HEK293T (cell line): ENCODE measurements at regions not wholly inside any gene's neighbourhood (a gene's known extent, or its start where the extent isn't known, plus 50 kb on each side); places are given as distances from the start of the nearest gene placed in this dataset.

Experiments used
- CTCF ChIA-PET: fragments of 350-600 bp; formaldehyde crosslinking; extraction: SDS; loops from one replicate; lab custom pipeline; 2021; ENCODE audit warnings: antibody characterized with exemption, inconsistent platforms; lab: Yijun Ruan, JAX
- POLR2A ChIA-PET: fragments of 350-600 bp; formaldehyde crosslinking; extraction: SDS; loops from one replicate; lab custom pipeline; 2020; ENCODE audit warnings: antibody characterized with exemption, inconsistent platforms; lab: Yijun Ruan, JAX
- DNase-seq: peaks from one replicate; pipeline ENCODE4 v3.0.0; 2012; ENCODE audit warnings: mixed read lengths; ENCODE audit errors: extremely low spot score
- ARNT ChIP-seq: fragments of 450-650 bp; IDR thresholded peaks from 2 replicates; pipeline ENCODE4 v1.6.1; 2017; ENCODE audit warnings: mild to moderate bottlenecking
- BHLHE40 ChIP-seq: fragments of 450-650 bp; IDR thresholded peaks from 2 replicates; pipeline ENCODE4 v1.6.1; 2016; ENCODE audit warnings: mild to moderate bottlenecking, moderate library complexity, borderline replicate concordance
- CTBP1 ChIP-seq: fragments of 450-650 bp; IDR thresholded peaks from 2 replicates; pipeline ENCODE4 v1.6.1; 2016; ENCODE audit warnings: borderline replicate concordance
- ELF4 ChIP-seq: fragments of 450-650 bp; IDR thresholded peaks from 2 replicates; pipeline ENCODE4 v1.6.1; 2017; ENCODE audit warnings: antibody characterized with exemption
- FOXA1 ChIP-seq: fragments of 450-650 bp; IDR thresholded peaks from 2 replicates; pipeline ENCODE4 v1.6.1; 2016; ENCODE audit warnings: mild to moderate bottlenecking
- FOXK2 ChIP-seq: fragments of 450-650 bp; IDR thresholded peaks from 2 replicates; pipeline ENCODE4 v1.6.1; 2016; ENCODE audit warnings: mild to moderate bottlenecking
- FOXM1 ChIP-seq: fragments of 450-650 bp; IDR thresholded peaks from 2 replicates; pipeline ENCODE4 v1.6.1; 2017; ENCODE audit warnings: mild to moderate bottlenecking, borderline replicate concordance
- HDGF ChIP-seq: fragments of 450-650 bp; IDR thresholded peaks from 2 replicates; pipeline ENCODE4 v1.6.1; 2017; ENCODE audit warnings: antibody characterized with exemption, borderline replicate concordance
- L3MBTL2 ChIP-seq: fragments of 450-650 bp; conservative IDR thresholded peaks from 2 replicates; pipeline ENCODE4 v1.6.1; 2016; ENCODE audit warnings: mild to moderate bottlenecking
- LEF1 ChIP-seq: fragments of 450-650 bp; IDR thresholded peaks from 2 replicates; pipeline ENCODE4 v1.6.1; 2017; ENCODE audit warnings: mild to moderate bottlenecking, borderline replicate concordance
- NFRKB ChIP-seq: fragments of 450-650 bp; IDR thresholded peaks from 2 replicates; pipeline ENCODE4 v1.6.1; 2016; ENCODE audit warnings: mild to moderate bottlenecking, moderate library complexity
- SP1 ChIP-seq: fragments of 450-650 bp; IDR thresholded peaks from 2 replicates; pipeline ENCODE4 v1.6.1; 2017
- SUZ12 ChIP-seq: fragments of 450-650 bp; IDR thresholded peaks from 2 replicates; pipeline ENCODE4 v1.6.1; 2016; ENCODE audit warnings: mild to moderate bottlenecking
- TARDBP ChIP-seq: fragments of 450-650 bp; IDR thresholded peaks from 2 replicates; pipeline ENCODE4 v1.6.1; 2016
- ZNF384 ChIP-seq: fragments of 450-650 bp; IDR thresholded peaks from 2 replicates; pipeline ENCODE4 v1.6.1; 2016
- TF ChIP-seq, protein P1 (sequence below): fragments of 450-650 bp; IDR thresholded peaks from 2 replicates; pipeline ENCODE4 v1.6.1; 2016

DNA sequence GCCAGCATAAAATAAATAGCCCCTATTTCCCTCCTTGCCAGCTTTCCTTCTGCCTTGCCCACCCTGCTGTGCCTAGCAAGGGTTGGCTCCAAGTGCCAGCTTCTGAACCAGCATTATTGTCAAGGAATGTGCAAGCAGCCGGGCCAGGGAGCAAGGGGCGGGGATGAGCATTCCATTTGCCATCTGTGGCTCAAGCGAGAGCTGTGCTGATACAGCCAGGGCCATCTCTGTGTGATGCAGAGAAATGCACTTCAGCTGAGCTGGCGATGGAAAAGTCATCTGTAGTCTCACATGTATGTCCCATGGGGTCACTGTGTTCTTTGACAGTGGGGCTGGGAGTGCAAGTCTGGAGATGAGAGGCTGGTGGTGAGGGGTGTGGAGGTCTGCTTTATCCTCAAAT, 137.3 kb downstream of the SUDS3 start:
- DNase-seq = no peak
- CTCF ChIA-PET = interaction anchor here (0.6 kb wide), 2 partner anchors 722 to 833 kb away, joined by 3 to 4 read pairs; no protein-coding TSS in a partner anchor
- POLR2A ChIA-PET = no interaction called here
- no peak for TF ChIP-seq CTBP1
- TF ChIP-seq FOXA1 = no peak
- TF ChIP-seq, protein P1, sequence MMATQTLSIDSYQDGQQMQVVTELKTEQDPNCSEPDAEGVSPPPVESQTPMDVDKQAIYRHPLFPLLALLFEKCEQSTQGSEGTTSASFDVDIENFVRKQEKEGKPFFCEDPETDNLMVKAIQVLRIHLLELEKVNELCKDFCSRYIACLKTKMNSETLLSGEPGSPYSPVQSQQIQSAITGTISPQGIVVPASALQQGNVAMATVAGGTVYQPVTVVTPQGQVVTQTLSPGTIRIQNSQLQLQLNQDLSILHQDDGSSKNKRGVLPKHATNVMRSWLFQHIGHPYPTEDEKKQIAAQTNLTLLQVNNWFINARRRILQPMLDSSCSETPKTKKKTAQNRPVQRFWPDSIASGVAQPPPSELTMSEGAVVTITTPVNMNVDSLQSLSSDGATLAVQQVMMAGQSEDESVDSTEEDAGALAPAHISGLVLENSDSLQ = no peak
- TF ChIP-seq L3MBTL2 = no peak
- TF ChIP-seq HDGF = no peak
- no peak for TF ChIP-seq LEF1
- no peak for TF ChIP-seq SUZ12
- TF ChIP-seq ZNF384 = no peak
- no peak for TF ChIP-seq NFRKB
- TF ChIP-seq SP1 = no peak
- TF ChIP-seq FOXK2 = no peak
- no peak for TF ChIP-seq BHLHE40
- TF ChIP-seq FOXM1 = no peak
- no peak for TF ChIP-seq TARDBP
- no peak for TF ChIP-seq ARNT
- no peak for TF ChIP-seq ELF4

DNA sequence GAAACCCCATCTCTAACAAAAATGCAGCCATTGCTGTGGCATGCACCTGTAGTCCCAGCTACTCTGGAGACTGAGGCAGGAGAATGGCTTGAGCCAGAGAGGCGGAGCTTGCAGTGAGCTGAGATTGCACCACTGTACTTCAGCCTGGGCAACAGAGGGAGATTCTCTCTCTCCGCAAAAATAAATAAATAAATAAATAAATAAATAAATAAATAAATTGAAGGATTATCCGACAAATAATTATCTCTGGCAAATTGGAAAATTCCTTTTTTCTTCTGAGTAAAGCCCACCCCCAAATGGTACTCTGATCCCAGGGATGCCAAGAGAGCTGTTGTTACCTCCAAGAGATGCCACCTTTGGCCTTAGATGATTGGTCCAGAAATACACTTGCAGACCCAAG, 137.9 kb downstream of the SUDS3 start:
- TF ChIP-seq ARNT (no peak), SP1 (no peak), NFRKB (no peak), CTBP1 (no peak), HDGF (no peak), BHLHE40 (no peak), FOXA1 (no peak), FOXK2 (no peak), TARDBP (no peak), FOXM1 (no peak)
- TF ChIP-seq, protein P1 = no peak
- ChIA-PET POLR2A (no interaction called here), CTCF (no interaction called here)
- no peak for DNase-seq

DNA sequence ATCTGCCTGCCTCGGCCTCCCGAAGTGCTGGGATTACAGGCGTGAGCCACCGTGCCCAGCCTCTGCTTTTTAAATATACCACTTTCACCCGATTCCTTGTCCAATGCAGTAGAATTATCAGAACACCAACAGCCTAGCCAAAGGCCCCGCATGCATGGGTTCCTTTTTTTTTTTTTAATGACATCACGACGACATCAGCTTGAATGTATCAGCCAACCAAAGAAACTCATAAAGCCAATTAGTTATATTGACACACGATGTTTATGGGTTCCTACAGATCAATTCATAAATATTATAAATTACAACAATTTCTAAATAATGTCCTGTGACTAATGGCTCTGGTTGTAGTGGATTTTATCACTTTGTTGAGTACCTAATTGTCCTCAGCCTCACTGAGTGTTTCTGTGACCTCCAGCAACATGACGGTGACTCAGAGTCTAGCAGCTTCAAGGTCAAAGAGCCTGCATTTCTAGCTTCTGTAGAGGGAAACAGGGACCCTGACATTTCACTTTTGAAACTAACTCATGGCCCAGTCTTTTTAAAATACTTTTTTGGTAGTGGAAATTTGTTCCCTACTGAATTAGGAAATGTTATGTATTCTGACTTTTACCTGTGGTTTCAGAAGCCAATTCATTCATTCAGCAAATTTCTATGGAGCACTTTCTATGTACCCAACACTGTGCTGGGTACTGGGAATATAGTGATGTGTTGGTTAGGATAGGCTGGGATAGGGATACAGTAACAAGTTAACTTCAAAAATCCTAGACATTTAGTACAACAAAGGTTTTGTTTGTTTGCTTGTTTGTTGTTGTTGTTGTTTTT, 144.1 kb downstream of the SUDS3 start:
- ChIA-PET CTCF (no interaction called here), POLR2A (no interaction called here)
- TF ChIP-seq LEF1 (no peak), ELF4 (no peak), NFRKB (no peak), HDGF (no peak), ZNF384 (no peak), SUZ12 (no peak), ARNT (no peak), TARDBP (no peak), FOXK2 (no peak), L3MBTL2 (no peak), BHLHE40 (no peak), SP1 (no peak), FOXA1 (no peak), FOXM1 (no peak), CTBP1 (no peak)
- TF ChIP-seq, protein P1 = no peak
- DNase-seq = no peak

DNA sequence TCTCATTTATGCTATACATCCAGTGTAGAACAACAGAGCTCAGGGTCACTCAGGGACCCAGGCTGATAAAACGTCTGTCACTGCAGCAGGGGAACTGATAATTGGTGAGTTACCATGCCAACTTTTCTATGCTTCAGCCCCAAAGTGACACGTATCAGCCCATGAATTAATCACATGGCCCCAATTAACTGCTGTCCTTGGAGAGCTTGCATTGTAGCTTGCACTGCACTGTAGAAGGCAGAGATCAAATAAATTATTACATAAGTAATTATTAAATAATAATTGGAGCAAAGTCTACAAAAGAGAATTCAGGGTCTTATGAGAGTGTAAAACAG, 144.6 kb downstream of the SUDS3 start:
- DNase-seq = no peak
- no peak for TF ChIP-seq ARNT
- TF ChIP-seq FOXA1 = no peak
- TF ChIP-seq LEF1 = no peak
- POLR2A ChIA-PET = no interaction called here
- CTCF ChIA-PET = no interaction called here

DNA sequence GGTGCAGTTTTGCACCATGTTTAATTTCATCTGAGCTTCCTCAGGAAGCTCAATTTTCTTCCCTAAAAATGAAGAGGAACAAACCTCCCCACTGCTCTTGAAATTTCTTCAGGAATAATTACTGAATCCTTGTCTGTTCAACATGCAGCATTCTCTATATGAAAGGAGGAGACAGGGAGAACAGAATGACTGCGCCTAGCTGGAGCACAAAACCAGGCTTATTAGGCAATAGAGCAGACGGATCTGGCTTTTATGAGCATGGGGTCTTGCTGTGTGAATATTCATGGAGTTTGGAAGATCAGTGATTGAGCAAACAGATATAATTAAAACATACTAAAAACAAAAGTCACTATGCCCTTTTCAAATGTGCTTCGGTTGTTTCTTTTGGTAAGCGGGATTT, 148.1 kb downstream of the SUDS3 start:
- DNase-seq = no peak
- CTCF ChIA-PET = no interaction called here
- TF ChIP-seq, protein P1 = no peak
- no peak for TF ChIP-seq FOXM1
- POLR2A ChIA-PET = no interaction called here

DNA sequence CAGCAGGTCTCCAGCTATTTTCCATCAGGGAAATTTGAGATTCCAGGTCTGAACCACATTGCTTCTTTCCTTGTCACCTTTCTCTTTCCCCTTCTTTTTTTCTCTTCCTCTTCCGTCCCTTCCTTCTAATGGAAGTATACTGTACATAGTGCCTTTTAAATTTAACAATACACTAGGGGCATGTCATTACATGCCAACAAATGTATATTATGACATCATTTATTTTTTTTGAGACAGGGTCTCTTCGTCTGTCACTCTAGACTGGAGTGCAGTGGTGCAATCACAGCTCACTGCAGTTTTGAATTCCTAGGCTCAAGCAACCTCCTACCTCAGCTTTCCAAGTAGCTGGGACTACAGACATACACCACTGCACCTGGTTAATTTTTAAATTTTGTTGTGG, 148.9 kb downstream of the SUDS3 start:
- DNase-seq = no peak
- TF ChIP-seq FOXM1 (no peak), ARNT (no peak), ZNF384 (no peak), HDGF (no peak), FOXA1 (no peak), BHLHE40 (no peak), SP1 (no peak), SUZ12 (no peak)
- ChIA-PET POLR2A (no interaction called here), CTCF (no interaction called here)
